K562 (cell line): ENCODE measurements at regions not wholly inside any gene's neighbourhood (a gene's known extent, or its start where the extent isn't known, plus 50 kb on each side); places are given as distances from the start of the nearest gene placed in this dataset.

Source experiments
- ATAC-seq: fragments of 200-7000 bp; cut with Tn5 transposase; 3 replicates; pipeline ENCODE4 v1.9.1; 2020; ENCODE audit warnings: moderate library complexity
- BruUV-seq: library from RNA; stranded (reverse); fragments of 400-500 nt; replicated peaks from 2 replicates; lab custom pipeline; 2021; lab: Mats Ljungman, UMichigan
- CTCF ChIA-PET: fragments of 300-600 bp; formaldehyde crosslinking; extraction: SDS; loops from one replicate; lab custom pipeline; 2021; ENCODE audit warnings: low intra/inter-chr PET ratio; lab: Yijun Ruan, JAX
- POLR2A ChIA-PET: fragments of 300-600, 350-650 bp; sonication (Branson Sonifier 250); formaldehyde crosslinking; extraction: SDS; loops from one replicate; lab custom pipeline; 2021; ENCODE audit warnings: antibody characterized with exemption, inconsistent platforms; lab: Yijun Ruan, JAX
- DNase-seq, 4 experiments: peaks; one replicate each; pipeline versions ENCODE4 v3.0.0 to v3.0.0-alpha.2; 2011 to 2018; ENCODE audit warnings: low spot score in 3 of 4, mixed read lengths in 3 of 4; ENCODE audit errors: extremely low read depth in 1 of 4
- FAIRE-seq: peaks from 2 replicates; lab custom pipeline; 2011; peaks lifted over from hg19 to GRCh38; lab: Jason Lieb, UNC
- H2AFZ ChIP-seq: 2 replicates; pipeline ENCODE4 v1.6.0; 2011; ENCODE audit warnings: low read depth, low read length, control low read depth, inconsistent platforms
- H3K27ac ChIP-seq: fragments of 200-600 bp; 3 replicates; pipeline ENCODE4 v1.8.0; 2011; ENCODE audit warnings: low read depth, mild to moderate bottlenecking, control low read depth, inconsistent platforms, low read length, moderate library complexity, mixed read lengths; ENCODE audit errors: extremely low read depth
- H3K27me3 ChIP-seq, 2 experiments: fragments of 300-600 bp in 1 of 2; 2 replicates in 1 of 2; 3 replicates in 1 of 2; pipeline versions ENCODE4 v1.6.0 to v1.8.0; 2011; ENCODE audit warnings: inconsistent platforms in 2 of 2, low read length in 2 of 2, mild to moderate bottlenecking in 1 of 2, mixed read lengths in 1 of 2, moderate library complexity in 1 of 2; ENCODE audit not compliant: control insufficient read depth in 2 of 2, insufficient read depth in 2 of 2
- H3K36me3 ChIP-seq: fragments of 300-600 bp; 3 replicates; pipeline ENCODE4 v1.8.0; 2011; ENCODE audit warnings: mild to moderate bottlenecking, low read length, inconsistent platforms; ENCODE audit not compliant: control insufficient read depth, insufficient read depth
- H3K4me1 ChIP-seq, 2 experiments: fragments of 200-600 bp in 1 of 2; replicated peaks in 1 of 2; 2 replicates in 1 of 2; 3 replicates in 1 of 2; pipeline versions ENCODE4 v1.5.1 to v1.8.0; 2011; ENCODE audit warnings: inconsistent platforms in 2 of 2, low read length in 2 of 2, mild to moderate bottlenecking in 1 of 2, mixed read lengths in 1 of 2, moderate library complexity in 1 of 2; ENCODE audit not compliant: control insufficient read depth in 2 of 2, insufficient read depth in 2 of 2
- H3K4me2 ChIP-seq: 2 replicates; pipeline ENCODE4 v1.6.1; 2011; ENCODE audit warnings: low read length, control low read depth, inconsistent platforms, mixed read lengths; ENCODE audit not compliant: insufficient read depth
- H3K4me3 ChIP-seq: fragments of 200-600 bp; sonication (generic), shearing (Covaris generic); 2 replicates; pipeline ENCODE4 v1.5.1; 2016; ENCODE audit warnings: control low read depth, inconsistent platforms
- H3K79me2 ChIP-seq: fragments of 200-600 bp; 3 replicates; pipeline ENCODE4 v1.8.0; 2011; ENCODE audit warnings: low read length, inconsistent platforms; ENCODE audit not compliant: control insufficient read depth, insufficient read depth
- H3K9ac ChIP-seq, 2 experiments: 2 replicates each; pipeline versions ENCODE4 v1.6.0 to v1.6.1; 2011; ENCODE audit warnings: low read depth in 2 of 2, low read length in 2 of 2, control low read depth in 1 of 2, inconsistent platforms in 1 of 2, mild to moderate bottlenecking in 1 of 2, mixed read lengths in 1 of 2; ENCODE audit not compliant: insufficient read depth in 1 of 2
- H3K9me1 ChIP-seq: one replicate; pipeline ENCODE4 v1.6.0; 2011; ENCODE audit warnings: inconsistent platforms, mild to moderate bottlenecking, low read length, moderate library complexity; ENCODE audit not compliant: control insufficient read depth, insufficient read depth
- H3K9me3 ChIP-seq: replicated peaks from 2 replicates; pipeline ENCODE4 v1.5.1; 2011; ENCODE audit warnings: low read depth, low read length, inconsistent platforms; ENCODE audit not compliant: control insufficient read depth, insufficient read depth
- H4K20me1 ChIP-seq: replicated peaks from 2 replicates; pipeline ENCODE4 v1.6.1; 2011; ENCODE audit warnings: low read length, inconsistent platforms, mixed read lengths; ENCODE audit not compliant: control insufficient read depth, insufficient read depth
- CTBP1 ChIP-seq: fragments of 450-650 bp; IDR thresholded peaks from 2 replicates; pipeline ENCODE4 v1.6.1; 2016; ENCODE audit warnings: borderline replicate concordance
- DNMT1 ChIP-seq: fragments of 450-650 bp; IDR thresholded peaks from 2 replicates; pipeline ENCODE4 v1.6.1; 2016; ENCODE audit warnings: antibody characterized with exemption, mild to moderate bottlenecking
- GABPA ChIP-seq: fragments of 200-800 bp; sonication (Bioruptor generic); conservative IDR thresholded peaks from 2 replicates; pipeline ENCODE4 v1.6.1; 2016; ENCODE audit warnings: low read depth, missing genetic modification characterization, missing compliant biosample characterization
- NR2F6 ChIP-seq: fragments of 450-650 bp; formaldehyde crosslinking; IDR thresholded peaks from 2 replicates; pipeline ENCODE4 v1.4.0; 2020; ENCODE audit warnings: mild to moderate bottlenecking
- SAFB ChIP-seq: fragments of 200-400 bp; formaldehyde crosslinking; IDR thresholded peaks from 2 replicates; pipeline ENCODE4 v1.6.1; 2017; ENCODE audit warnings: low read depth, low read length, borderline replicate concordance
- SRSF7 ChIP-seq: fragments of 200-400 bp; formaldehyde crosslinking; optimal IDR thresholded peaks from 2 replicates; pipeline ENCODE3; 2017; ENCODE audit warnings: mild to moderate bottlenecking, low read depth, low read length
- ZBTB5 ChIP-seq: fragments of 450-650 bp; IDR thresholded peaks from 2 replicates; pipeline ENCODE4 v1.6.1; 2017; ENCODE audit warnings: antibody characterized with exemption
- WGBS: fragments of 100-300 bp; shearing (Covaris generic); methylation state at CpG from one replicate; pipeline ENCODE4 v1.1.6; 2016; ENCODE audit warnings: low coverage, mixed read lengths; ENCODE audit not compliant: insufficient coverage; ENCODE audit errors: missing lambda C conversion rate; 5-methylcytosine and 5-hydroxymethylcytosine counted together
- in situ Hi-C: fragments of 300-500 bp; cut with MboI; formaldehyde crosslinking; loops from 4 replicates; pipeline ENCODE4 v1.15.0; 2018; ENCODE audit warnings: inconsistent platforms, mixed read lengths
- intact Hi-C: fragments of 100-400 bp; cut with micrococcal nuclease; formaldehyde crosslinking; loops from 2 replicates; pipeline ENCODE4 v1.14.2; 2022

DNA sequence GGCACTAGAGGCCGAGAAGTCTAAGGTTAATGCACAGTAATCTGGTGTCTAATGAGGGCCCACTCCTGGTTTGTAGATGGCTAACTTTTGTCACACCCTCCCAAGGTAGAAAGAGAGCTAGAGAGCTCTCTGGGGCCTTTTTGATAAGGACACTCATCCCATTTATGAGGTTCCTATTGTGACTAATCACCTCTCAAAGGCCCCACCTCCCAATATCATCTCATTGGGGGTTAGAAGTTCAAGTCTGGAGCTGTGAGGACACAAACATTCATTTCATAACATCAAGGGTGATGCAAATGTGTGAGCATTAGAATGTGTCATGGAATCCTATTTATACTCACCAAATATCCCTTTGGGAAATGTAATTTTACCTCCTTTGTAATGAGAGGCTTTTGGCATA, 79.2 kb upstream of the SLC10A2 start:
- no TSS peak for BruUV-seq
- Histone ChIP-seq H3K79me2 (no peaks in the 10 kb centered on the region), H3K9me3 (no peaks in the 10 kb centered on the region), H3K27me3 (no peaks in the 10 kb centered on the region), H3K27ac (no peak overlapping the region), H3K9me1 (no peaks in the 10 kb centered on the region), H3K36me3 (no peaks in the 10 kb centered on the region), H3K4me1 (no peaks in the 10 kb centered on the region), H4K20me1 (no peaks in the 10 kb centered on the region), H3K4me2 (no peak overlapping the region), H3K9ac (no peak overlapping the region), H3K4me3 (no peak overlapping the region), H2AFZ (no peak overlapping the region)
- FAIRE-seq: no peak
- ATAC-seq: no peak
- no peak for DNase-seq
- TF ChIP-seq ZBTB5 (no peak), DNMT1 (no peak), NR2F6 (no peak), CTBP1 (no peak), SAFB (no peak), GABPA (tag) (no peak), SRSF7 (no peak)
- CTCF ChIA-PET: no interaction called here
- POLR2A ChIA-PET: no interaction called here
- 0% methylated on average over 1 of the region's 1 CpG for WGBS
- intact Hi-C loops: no loop called here
- in situ Hi-C loops: no loop called here
